Ovary (tissue), 7 donors: ENCODE measurements at regions not wholly inside any gene's neighbourhood (a gene's known extent, or its start where the extent isn't known, plus 50 kb on each side); places are given as distances from the start of the nearest gene placed in this dataset.

Source experiments
- DNase-seq, 5 donors: peaks; one replicate each; pipeline ENCODE4 v3.0.0-alpha.2; 2019 to 2020
- H3K27ac ChIP-seq, 2 donors: fragments of 200-600 bp; one replicate each; pipeline versions ENCODE4 v1.5.1 to v1.8.0; 2019 to 2022
- H3K27me3 ChIP-seq: fragments of 200-600 bp; one replicate; pipeline ENCODE4 v1.8.0; 2022
- H3K36me3 ChIP-seq: fragments of 200-600 bp; sonication (generic); one replicate; pipeline ENCODE4 v1.5.1; 2019
- H3K4me1 ChIP-seq: one replicate; pipeline ENCODE4 v1.8.1; 2013; ENCODE audit warnings: mild to moderate bottlenecking, moderate library complexity; ENCODE audit not compliant: insufficient read depth
- H3K4me3 ChIP-seq: fragments of 200-600 bp; sonication (generic); one replicate; pipeline ENCODE4 v1.5.1; 2017
- H3K9me3 ChIP-seq, 2 donors: fragments of 200-600 bp in 1 of 2; sonication (generic) in 1 of 2; one replicate each; pipeline versions ENCODE4 v1.5.1 to v1.8.1; 2013 to 2019; ENCODE audit warnings: mild to moderate bottlenecking in 1 of 2, moderate library complexity in 1 of 2
- CTCF ChIP-seq, 3 donors: fragments of 450-650 bp in 2 of 3; fragments of 200-600 bp in 1 of 3; IDR thresholded peaks; one replicate each; pipeline versions ENCODE4 v1.5.1 to v1.8.0; 2016 to 2022; ENCODE audit warnings: antibody characterized with exemption in 3 of 3, mild to moderate bottlenecking in 1 of 3
- EP300 ChIP-seq: sonication (generic); formaldehyde crosslinking; IDR thresholded peaks from one replicate; pipeline ENCODE4 v1.6.1; 2017; ENCODE audit warnings: antibody characterized with exemption
- POLR2A ChIP-seq: fragments of 450-650 bp; IDR thresholded peaks from one replicate; pipeline ENCODE4 v1.6.1; 2017; ENCODE audit warnings: antibody characterized with exemption, mild to moderate bottlenecking, moderate library complexity
- WGBS, 3 donors: extraction: QIAGEN DNeasy Blood & Tissue Kit in 1 of 3; methylation state at CpG; one replicate each; pipeline versions ENCODE4 v1.1.5 to v1.1.7; 2013 to 2017; 5-methylcytosine and 5-hydroxymethylcytosine counted together
- intact Hi-C, 4 donors: fragments of 100-400 bp; cut with DNase I; formaldehyde crosslinking; loops; one replicate each; pipeline versions ENCODE4 v1.11.0 to v1.15.1; 2022 to 2023
- donor health status: DM: no; HTN: no; CAD: no; lungs with moderate emphysema.
- donor health status: DM: no; HTN: no; CAD: no.
- donor health status: Bipolar disorder and iron deficiency.
- donor health status: DM: no; HTN: no; CAD: no.
- donor health status: DM: yes; HTN: yes; CAD: no.

- Histone ChIP-seq H3K4me3 (no peak overlapping the region), H3K9me3 (no peaks in the 10 kb centered on the region), H3K27ac (no peak overlapping the region), H3K4me1 (no peaks in the 10 kb centered on the region), H3K36me3 (no peaks in the 10 kb centered on the region), H3K27me3 (no peaks in the 10 kb centered on the region)
- no peak for TF ChIP-seq CTCF (IDR thresholded peaks at IDR 0.05)
- TF ChIP-seq POLR2A, result no peak
- TF ChIP-seq EP300, result no peak
- WGBS, 3 donors, result 73 to 81% (median 74%) methylated on average over 1 of the region's 1 CpG
- intact Hi-C loops, result no loop called here
- no peak for DNase-seq
Measured at GRCh38 chr2:4356541-4356940, 653.2 kb downstream of the DCDC2C start.

GRCh38 chr2:4357121-4357520, 653.7 kb downstream of the DCDC2C start:
- Histone ChIP-seq H3K36me3 (no peaks in the 10 kb centered on the region), H3K27ac (no peak overlapping the region), H3K27me3 (no peaks in the 10 kb centered on the region), H3K9me3 (no peaks in the 10 kb centered on the region), H3K4me1 (no peaks in the 10 kb centered on the region), H3K4me3 (no peak overlapping the region)
- TF ChIP-seq POLR2A (no peak), EP300 (no peak), CTCF (IDR thresholded peaks at IDR 0.05) (no peak)
- 22 to 45% (median 25%) methylated on average over 8 of the region's 8 CpGs for WGBS, 3 donors
- intact Hi-C loops, result no loop called here
- DNase-seq, result no peak

GRCh38 chr2:4358837-4359236, 655.5 kb downstream of the DCDC2C start:
- Histone ChIP-seq H3K4me1 (no peaks in the 10 kb centered on the region), H3K9me3 (no peaks in the 10 kb centered on the region), H3K36me3 (no peaks in the 10 kb centered on the region), H3K4me3 (no peak overlapping the region), H3K27ac (no peak overlapping the region), H3K27me3 (no peaks in the 10 kb centered on the region)
- no peak for TF ChIP-seq CTCF (IDR thresholded peaks at IDR 0.05)
- no peak for TF ChIP-seq EP300
- TF ChIP-seq POLR2A, result no peak
- 66 to 85% (median 84%) methylated on average over 5 of the region's 5 CpGs for WGBS, 3 donors
- no peak for DNase-seq
- intact Hi-C loops, result no loop called here

- TF ChIP-seq POLR2A (no peak), CTCF (IDR thresholded peaks at IDR 0.05) (no peak), EP300 (no peak)
- no peak overlapping the region for H3K4me3 ChIP-seq
- H3K9me3 ChIP-seq, result no peaks in the 10 kb centered on the region
- 76 to 86% methylated on average over 4 of the region's 4 CpGs; no CpG with 5 or more reads in 1 of the 3 donors for WGBS, 3 donors
- no peaks in the 10 kb centered on the region for H3K36me3 ChIP-seq
- H3K27ac ChIP-seq, result no peak overlapping the region
- no peaks in the 10 kb centered on the region for H3K27me3 ChIP-seq
- H3K4me1 ChIP-seq, result no peaks in the 10 kb centered on the region
- DNase-seq, result no peak
- intact Hi-C loops, result no loop called here
Measured at GRCh38 chr2:4368907-4369306, 665.5 kb downstream of the DCDC2C start.
